ENCODE measurements at regions not wholly inside any gene's neighbourhood (a gene's known extent, or its start where the extent isn't known, plus 50 kb on each side); places are given as distances from the start of the nearest gene placed in this dataset.
A peak's percentile ranks its signal among the peaks of the same experiment; 100 is the strongest.

GRCh38 chr6:120918137-120918536 lies 416.1 kb downstream of the TBC1D32 start:
- no peak for DNase-seq

- no peak for DNase-seq
These were observed 417.4 kb downstream of the TBC1D32 start for GRCh38 chr6:120916844-120917243.

- no peak for DNase-seq
These were observed 420.8 kb downstream of the TBC1D32 start for GRCh38 chr6:120913486-120913885.

GRCh38 chr6:120908767-120909166 lies 425.5 kb downstream of the TBC1D32 start:
- no peak for DNase-seq

- DNase-seq: no peak
These were observed 430.4 kb downstream of the TBC1D32 start for GRCh38 chr6:120903836-120904235.

- no peak for DNase-seq
These were observed 434.3 kb downstream of the TBC1D32 start for GRCh38 chr6:120899932-120900331.

- no peak for DNase-seq
These were observed 440.2 kb downstream of the TBC1D32 start for GRCh38 chr6:120894077-120894476.

GRCh38 chr6:120876931-120877330 lies 457.3 kb downstream of the TBC1D32 start:
- DNase-seq: no peak

- no peak for DNase-seq
These were observed 457.9 kb downstream of the TBC1D32 start for GRCh38 chr6:120876424-120876823.

- no peak for DNase-seq
These were observed 458.4 kb downstream of the TBC1D32 start for GRCh38 chr6:120875900-120876299.

GRCh38 chr6:120874422-120874821 lies 459.9 kb downstream of the TBC1D32 start:
- DNase-seq: no peak

- DNase-seq: no peak
These were observed 461.0 kb downstream of the TBC1D32 start for GRCh38 chr6:120873125-120873865.

- DNase-seq: no peak
These were observed 462.1 kb downstream of the TBC1D32 start for GRCh38 chr6:120872262-120872578.

- DNase-seq: no peak
These were observed 462.6 kb downstream of the TBC1D32 start for GRCh38 chr6:120871416-120872261.

- no peak for DNase-seq
These were observed 464.9 kb downstream of the TBC1D32 start for GRCh38 chr6:120869397-120869796.

GRCh38 chr6:120857422-120857821 lies 476.9 kb downstream of the TBC1D32 start:
- no peak for DNase-seq

- DNase-seq: no peak
These were observed 479.7 kb downstream of the TBC1D32 start for GRCh38 chr6:120854583-120854982.

GRCh38 chr6:120853489-120853888 lies 480.8 kb downstream of the TBC1D32 start:
- DNase-seq: no peak

GRCh38 chr6:120852293-120852849 lies 481.9 kb downstream of the TBC1D32 start:
- DNase-seq: no peak

- peak; percentile 40 for DNase-seq
These were observed 508.0 kb downstream of the TBC1D32 start for GRCh38 chr6:120826253-120826652.

GRCh38 chr6:120816794-120817193 lies 517.5 kb downstream of the TBC1D32 start:
- no peak for DNase-seq

- no peak for DNase-seq
These were observed 529.0 kb downstream of the TBC1D32 start for GRCh38 chr6:120805276-120805675.

- DNase-seq: no peak
These were observed 529.7 kb downstream of the TBC1D32 start for GRCh38 chr6:120804612-120805011.

GRCh38 chr6:120786682-120787081 lies 547.6 kb downstream of the TBC1D32 start:
- no peak for DNase-seq

All from hematopoietic multipotent progenitor cell treated with erythropoietin and hydrocortisone succinate and interleukin-3 and kit ligand, for 6 days (in vitro differentiated cells).